ENCODE measurements at regions not wholly inside any gene's neighbourhood (a gene's known extent, or its start where the extent isn't known, plus 50 kb on each side); places are given as distances from the start of the nearest gene placed in this dataset.
"Not testable (repeated sequence)": the region's sequence is repeated elsewhere in the genome, so short reads cannot be mapped to it uniquely, and the experiment has no call there.

DNA sequence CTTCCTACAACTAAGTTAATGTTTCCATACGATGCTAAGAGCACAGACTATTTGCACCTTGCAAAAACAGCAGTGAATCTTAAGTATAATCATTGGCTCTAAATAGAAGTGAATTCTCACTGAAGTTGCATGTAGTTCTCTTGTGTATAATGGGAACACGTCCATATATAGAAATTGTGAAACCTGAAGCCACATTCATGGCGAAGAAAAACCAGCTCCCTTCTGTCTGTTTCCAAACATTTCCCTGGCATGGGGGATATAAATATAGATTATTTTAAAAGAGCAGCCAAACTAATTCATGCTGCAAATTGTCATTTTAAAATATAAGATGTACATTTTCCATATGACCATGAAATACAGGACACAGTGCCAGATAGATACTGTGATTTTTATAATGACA lies 71.1 kb downstream of the TRAM1L1 start:
- no peak for FAIRE-seq

DNA sequence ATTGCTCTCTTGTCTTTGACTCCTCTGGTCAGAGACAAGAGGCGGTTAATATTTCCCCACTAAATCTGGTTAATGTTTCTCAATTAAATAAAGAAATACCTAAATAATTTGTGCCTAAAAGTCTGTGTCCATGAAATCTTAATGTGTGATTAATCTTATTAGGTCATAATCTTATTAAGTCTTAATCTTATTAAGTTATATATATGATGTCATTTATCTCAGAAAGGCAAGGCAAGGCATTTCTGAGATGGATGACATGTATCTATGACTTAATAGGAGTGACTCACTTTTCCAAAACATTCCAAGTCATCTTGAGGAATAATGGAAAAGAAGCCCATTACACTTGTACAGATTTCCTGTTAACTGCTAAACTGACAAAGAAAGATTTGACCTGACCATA lies 74.7 kb downstream of the TRAM1L1 start:
- no peak for FAIRE-seq

DNA sequence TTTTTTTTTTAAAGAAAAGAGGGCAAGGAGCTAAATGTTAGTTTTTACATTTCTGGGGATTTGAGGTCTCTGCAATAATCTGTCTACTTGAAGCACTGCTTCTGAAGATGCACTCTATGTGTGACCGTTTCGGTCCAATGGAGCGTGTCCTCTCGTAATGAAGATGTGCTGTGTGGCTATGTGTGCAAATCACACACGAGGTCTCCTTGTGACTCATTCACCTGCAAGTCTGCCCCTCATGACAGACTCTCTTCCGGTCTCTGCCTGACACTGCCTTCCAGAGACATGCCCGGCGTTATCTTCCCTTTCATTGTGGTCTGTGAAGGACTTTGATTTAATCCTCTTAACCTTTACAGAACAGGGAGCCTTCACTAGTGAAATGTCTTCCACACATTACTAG lies 84.3 kb downstream of the TRAM1L1 start:
- FAIRE-seq, result no peak

DNA sequence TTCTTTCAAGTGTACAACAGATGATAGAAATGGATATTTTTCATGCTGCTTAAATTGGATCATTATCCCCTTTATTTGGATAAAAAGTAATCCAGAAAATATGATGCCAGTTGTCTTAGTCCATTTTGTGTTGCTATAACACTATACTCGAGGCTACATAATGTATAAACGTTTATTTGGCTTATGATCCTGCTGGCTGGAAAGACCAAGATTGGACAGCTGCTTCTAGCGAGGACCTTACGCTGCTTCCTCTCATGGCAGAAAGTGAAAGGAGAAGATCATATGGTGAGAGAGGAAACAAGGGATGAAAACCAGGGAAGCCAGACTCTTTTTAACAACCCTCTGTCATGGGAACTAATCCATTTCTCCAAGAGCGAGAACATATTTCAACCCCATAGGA lies 102.7 kb downstream of the TRAM1L1 start:
- no peak for FAIRE-seq

DNA sequence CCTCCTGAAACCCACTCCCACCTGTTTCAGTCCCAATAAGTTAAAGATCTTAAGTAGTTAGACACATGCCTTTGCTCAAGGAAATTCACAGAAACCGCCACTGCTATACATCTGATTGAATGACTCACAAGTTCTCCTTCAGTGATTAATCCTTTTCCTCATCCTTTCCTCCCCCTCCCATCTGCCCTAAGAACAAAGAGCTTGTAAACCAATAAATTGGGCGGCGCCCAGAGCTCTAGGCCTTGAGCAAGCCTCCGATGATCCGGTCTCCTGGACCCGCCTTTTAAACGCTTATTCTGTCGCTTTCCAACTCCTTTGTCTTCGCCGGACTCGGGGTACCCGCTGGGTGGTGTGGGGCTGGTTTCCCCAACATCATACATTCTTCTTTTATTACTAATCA lies 104.9 kb downstream of the TRAM1L1 start:
- FAIRE-seq, result not testable (repeated sequence)

DNA sequence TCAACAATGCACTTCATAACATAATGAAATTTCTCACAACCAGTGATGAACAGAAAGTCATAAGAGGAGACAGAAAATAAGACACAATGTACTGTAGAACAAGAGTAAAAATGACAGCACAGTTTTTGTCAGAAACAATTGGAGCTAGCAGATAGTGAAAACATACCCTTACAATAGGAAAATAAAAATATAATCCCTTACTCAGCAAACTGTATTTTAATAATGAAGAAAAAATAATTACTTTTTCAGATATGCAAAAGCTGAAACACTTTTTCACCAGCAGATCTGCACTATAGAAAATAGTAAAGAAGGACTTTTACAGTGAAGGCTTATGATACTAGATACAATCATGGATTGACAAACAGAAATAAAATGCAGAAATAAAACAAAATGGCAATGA lies 126.3 kb downstream of the TRAM1L1 start:
- no peak for FAIRE-seq

DNA sequence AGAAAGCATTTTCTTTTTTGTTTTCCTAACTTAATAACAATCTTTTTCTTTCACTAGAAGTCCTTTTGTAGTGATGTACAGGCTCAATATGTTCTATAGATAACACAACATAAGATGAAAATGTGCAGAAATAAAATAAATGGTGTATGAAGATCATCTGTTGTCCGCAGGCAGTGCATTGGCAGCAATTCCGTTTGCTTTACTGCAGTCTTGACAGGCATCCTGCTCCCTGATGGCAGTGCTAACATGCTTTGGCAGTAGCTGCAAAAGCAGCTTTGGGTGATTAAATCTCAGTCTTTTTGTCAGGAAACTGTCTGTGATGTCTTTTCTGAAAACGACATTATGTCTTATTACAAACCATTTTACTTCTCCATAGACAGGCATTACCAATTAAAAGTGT lies 131.4 kb downstream of the TRAM1L1 start:
- no peak for FAIRE-seq

DNA sequence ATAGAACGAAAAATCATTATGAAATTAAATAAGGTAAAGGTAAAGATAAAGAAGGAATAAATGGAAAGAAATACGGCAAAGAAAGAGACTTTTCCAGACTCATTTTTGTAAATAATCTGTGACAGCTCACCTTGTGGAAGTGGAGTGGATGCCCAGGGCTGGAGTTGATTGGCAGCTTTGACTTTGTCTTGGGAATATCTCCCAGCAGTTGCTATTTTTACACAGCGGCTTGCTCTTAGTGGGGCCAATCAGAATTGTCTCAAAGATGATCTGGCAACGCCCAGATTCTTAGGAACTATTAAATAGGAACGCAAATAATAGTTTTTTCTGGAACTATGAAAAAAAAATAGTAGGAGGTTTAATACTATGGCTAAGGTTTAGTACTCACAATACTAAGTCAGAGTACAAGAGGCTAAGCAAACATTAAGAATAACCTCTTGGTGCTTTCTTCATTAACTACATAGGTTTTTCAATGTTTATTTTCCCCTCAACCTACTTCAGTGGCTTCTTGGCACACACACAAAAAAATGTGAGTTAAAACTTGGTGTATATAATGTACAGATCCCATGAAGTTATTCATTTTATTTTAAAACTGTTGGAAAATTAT lies 132.7 kb downstream of the TRAM1L1 start:
- FAIRE-seq, result no peak

DNA sequence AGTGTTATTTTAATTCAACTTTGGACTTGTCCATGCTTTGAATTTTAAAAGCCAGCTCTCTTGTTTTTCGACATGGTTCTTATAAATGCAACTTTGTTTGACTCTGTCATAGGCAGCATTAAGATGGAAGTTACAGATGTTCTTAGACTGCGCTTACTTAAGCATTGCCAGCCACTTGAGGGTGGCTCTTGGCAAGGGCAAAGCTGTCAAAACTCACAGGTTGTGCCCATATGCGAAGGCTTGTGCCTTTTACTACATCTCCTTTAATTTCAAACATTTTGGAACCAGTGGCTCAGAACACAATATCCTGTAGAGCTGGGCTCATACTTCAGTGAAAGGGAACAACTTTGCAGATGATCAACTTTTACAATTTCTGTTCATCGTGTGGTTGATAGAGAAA lies 135.5 kb downstream of the TRAM1L1 start:
- no peak for FAIRE-seq

DNA sequence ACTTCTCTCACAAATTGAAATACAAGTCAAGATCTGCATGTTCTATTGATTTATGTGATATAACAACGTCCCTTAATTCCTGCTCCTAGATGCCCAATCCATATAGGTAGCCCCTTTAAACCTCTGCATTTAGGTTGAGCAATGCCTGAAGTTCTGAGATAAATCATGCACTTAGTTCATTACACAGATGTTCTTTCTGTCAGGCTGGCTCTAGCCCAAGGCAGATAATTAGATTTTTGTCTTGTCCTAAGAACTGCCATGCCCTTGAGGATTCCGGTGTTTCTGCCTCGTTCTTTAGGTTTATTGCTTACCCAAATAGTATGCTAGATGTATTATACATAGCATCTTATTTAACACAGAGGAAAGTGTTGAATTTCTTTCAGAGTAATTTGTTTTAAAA lies 143.1 kb downstream of the TRAM1L1 start:
- FAIRE-seq, result no peak

DNA sequence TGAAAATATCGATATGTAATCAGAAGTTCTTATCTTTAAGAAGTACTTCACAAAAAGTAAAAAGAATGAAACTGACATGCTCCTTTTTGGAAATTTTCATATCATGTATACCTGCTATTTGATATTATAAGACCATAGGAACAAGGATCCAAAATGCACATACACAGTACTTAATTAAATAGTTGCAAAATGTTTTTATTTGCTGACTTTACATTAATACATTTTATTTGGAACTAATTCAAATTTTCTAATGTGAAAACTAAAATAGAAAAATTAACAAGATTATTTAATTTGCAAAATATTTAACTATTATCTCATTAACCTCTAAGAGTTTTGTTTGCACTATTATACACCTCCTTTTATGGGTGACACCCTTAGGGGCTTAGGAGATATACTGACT lies 155.0 kb downstream of the TRAM1L1 start:
- no peak for FAIRE-seq

DNA sequence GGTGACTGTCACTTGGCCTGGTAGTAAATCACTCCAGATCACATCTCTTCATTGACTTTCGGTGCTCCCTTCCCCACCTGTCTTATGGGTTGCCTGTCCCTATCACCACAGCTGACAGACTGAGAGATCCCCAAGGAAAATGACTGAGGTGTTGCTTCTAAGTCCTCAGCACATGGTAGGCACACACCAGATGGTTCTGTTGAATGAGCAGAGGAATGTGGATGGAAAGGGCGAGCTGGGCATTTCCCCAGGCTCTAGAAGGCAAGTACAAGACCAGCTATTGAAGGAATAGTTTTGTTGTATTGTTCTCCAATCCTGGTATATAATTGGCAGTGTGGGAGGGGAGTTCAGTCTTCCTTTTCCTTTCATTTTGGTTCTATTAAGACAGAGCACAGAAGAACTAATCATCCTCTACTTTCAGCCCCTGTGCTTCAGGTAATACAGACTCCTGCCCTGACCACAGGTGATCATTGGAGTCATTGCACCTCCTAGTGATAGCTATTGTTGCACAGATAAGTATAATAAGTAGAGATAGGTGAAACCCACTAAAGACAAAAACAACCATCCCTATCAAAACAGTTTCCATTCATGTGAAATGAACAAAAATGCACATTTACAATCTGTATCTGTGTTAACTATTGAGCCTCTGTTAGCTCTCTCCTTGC lies 158.6 kb downstream of the TRAM1L1 start:
- FAIRE-seq, result no peak

DNA sequence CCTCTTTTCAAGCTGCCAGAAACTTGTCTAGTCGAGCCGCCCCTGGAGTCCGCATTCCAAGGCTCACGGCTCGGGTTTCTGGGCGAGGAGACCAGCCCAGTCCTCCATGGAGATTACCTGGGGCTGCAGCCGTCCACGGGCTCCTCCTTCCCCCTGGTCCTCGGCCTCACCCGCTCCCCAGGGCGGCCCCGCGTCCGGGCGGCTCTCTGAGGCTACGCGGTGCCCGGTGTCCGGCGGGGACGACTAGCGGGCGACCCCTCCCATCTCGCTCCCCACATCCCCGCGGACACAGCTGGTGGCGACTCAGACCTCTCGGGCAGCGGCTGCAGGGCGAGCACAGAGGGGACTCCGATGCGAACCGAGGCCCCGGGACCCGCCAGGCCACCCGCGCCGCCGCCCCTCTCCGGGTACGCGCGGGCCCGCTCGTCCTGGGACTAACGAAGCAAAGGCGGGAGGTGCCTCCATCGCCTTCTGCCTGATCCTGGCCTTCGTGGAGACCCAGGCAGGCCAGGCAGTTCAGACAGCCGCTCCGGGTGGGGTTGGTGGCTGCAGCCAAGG lies 159.4 kb downstream of the TRAM1L1 start:
- FAIRE-seq, result no peak

DNA sequence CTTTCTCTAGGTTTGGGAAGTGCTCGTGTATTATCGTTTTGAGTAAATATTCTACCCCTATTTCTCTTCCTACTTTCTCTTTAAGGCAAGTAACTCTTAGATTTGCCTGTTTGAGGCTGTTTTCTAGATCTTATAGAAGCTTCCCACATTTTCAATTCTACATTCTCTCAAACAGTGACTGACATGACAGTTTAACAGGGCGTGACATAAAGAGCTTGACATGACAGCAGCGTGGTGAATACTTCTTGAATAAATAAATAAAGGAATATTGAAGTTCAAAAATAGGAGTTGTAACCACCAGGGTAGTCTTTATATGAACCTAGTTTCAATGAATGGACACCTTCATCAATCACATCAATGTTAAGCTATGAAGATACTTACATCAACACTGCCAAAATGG lies 162.0 kb downstream of the TRAM1L1 start:
- no peak for FAIRE-seq

DNA sequence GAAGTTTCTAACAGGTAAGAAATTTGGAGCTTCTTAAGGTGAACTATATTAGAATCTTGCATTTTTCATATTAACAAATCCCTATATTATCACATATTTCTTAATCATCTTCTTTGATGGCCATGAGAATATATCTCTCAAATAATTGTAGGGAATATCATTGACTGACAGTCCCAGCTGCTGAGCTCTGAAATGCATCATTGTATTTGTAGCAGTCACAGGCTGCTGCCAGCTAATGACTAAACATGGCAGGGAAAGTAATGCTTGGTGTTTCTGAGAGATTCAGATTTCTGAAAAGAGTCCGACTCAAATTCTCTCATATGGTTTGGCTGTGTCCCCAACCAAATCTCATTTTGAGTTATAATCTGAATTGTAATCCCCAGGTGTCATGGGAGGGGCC lies 171.9 kb downstream of the TRAM1L1 start:
- FAIRE-seq, result no peak

DNA sequence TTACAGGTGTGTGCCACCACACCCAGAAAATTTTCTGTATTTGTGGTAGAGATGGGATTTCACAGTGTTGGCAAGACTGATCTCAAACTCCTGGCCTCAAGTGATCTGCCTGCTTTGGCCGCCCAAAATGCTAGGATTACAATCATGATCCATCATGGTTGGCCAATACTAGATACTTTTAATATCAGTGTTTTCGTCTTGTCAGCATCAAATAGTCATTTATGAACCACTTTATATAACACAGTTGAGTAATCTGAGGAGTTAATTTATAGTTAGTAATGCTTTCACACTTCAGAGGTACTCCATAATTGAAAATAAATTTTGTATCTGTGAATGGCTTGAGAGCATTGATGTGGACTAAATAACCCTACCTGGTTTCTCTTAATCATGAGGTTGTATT lies 178.6 kb downstream of the TRAM1L1 start:
- FAIRE-seq, result no peak

DNA sequence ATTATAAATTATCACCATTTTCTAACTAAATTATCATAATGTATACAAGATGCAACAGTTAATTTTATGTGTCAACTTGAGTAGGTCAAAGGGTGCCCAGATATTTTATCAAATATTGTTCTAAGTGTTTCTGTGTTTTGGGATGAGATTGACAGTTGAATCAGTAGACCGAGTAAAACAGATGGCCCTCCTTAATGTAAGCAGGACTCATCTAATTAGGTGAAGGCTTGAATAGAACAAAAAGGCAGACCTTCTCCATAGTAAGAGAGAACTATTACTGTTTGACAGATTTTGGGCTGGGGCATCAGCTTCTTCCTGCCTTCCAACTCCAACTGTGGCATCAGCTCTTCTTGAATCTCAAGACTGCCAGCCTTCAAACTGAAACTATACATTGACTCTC lies 185.8 kb downstream of the TRAM1L1 start:
- no peak for FAIRE-seq

DNA sequence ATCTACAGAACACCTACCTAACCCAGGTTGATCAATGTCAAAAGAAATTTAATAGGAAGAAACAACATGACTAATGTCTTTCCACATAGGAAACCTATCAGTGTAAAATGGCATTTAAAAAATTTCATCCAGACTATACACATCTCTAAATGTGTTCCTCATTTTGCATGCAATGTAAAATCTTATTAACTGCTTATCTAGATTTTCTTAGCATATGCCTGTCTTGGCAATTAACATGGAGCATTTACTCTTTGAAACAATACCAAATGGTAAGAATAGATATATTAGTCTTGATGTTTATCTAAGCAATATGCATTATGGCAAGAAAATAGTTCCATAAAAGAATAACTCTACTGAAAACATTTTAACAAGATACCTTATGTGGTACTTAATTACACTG lies 199.8 kb downstream of the TRAM1L1 start:
- no peak for FAIRE-seq

DNA sequence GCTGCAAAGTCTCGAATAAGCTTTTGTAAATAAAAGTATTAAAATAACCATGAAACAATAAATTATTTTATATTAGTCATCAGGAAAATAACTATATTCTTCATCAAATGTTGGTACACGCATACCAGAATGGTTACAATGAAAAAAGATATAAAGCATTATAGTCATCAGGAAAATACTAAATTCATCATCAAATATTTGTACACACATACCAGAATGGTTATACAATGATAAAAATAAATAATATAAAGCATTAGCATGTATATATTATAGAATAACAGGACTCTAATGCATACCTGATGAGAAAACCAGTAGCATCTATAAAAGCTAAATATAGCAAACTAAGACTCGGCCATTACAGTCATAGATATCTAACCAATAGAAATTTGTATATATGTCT lies 202.9 kb downstream of the TRAM1L1 start:
- FAIRE-seq, result no peak

DNA sequence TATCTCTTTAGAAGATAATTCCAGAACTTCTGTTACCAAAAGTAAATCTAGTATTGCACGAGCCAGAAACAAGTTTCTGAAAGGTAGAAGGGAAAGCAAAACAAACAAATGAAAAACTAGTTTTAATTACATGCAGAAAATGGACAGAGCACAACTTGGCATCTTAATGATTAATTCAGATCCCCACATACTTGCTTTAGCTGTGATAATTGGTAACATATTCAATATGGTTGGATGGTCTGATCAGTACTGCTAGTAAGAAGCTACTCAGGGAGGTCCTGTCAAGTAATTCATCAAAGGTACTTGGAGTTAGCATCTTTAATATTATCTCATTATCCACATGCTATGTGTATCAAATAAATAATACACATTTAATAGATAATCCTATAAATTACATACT lies 204.3 kb downstream of the TRAM1L1 start:
- FAIRE-seq, result no peak

DNA sequence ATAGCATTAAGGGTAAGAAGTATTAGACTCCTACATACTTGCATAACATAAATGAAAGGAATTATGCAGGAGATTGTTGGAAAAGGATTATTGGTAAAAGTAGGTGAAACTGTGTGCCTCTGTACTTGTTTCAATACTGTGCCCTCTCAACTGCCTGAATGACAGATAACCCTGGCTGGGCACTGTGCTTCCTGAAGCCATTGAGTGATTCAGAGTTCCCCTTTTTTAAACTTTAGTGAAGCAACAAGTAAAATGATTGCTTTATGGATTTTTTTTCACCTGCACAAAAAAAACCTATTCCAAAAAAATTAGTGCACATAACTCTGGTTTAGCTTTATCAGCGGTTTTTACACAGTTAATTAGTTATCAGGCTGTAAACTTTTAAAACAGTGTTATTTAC lies 204.8 kb downstream of the TRAM1L1 start:
- FAIRE-seq, result no peak

DNA sequence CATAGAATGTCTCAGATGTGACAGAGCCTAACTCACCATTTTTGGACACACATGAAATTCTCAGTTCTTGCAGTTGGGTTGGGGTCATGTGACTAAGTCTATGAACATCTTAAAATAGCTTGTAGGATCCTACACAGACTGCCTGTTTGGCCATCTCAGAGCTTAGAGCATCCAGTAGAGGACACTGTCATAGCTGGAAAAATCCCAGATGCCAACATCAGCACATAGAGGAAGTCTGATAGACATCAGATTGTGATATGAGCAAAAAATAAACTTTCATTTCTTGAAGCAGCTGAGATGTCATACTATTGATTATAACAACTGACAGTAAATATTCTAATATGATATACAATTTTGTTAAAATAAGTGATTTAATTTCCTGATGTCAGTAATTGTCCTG lies 207.1 kb downstream of the TRAM1L1 start:
- FAIRE-seq, result no peak

DNA sequence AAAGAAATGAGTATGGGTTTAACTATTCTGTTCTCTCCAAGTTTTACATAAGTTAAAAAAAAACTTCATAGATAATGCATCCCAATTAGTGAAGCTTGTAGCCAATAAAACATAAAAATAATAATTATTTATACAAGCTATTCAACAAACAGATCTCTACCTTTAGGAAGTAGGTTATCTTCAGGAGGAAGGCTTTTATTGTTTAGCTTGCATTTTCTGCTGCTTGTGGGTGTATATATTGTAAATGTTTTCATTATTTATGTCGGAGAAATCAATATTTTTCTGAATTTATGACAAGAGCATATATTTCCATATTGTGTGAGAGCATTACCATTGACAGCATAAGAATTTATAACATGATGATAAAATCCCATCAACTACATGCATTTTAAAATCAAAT lies 208.3 kb downstream of the TRAM1L1 start:
- no peak for FAIRE-seq

DNA sequence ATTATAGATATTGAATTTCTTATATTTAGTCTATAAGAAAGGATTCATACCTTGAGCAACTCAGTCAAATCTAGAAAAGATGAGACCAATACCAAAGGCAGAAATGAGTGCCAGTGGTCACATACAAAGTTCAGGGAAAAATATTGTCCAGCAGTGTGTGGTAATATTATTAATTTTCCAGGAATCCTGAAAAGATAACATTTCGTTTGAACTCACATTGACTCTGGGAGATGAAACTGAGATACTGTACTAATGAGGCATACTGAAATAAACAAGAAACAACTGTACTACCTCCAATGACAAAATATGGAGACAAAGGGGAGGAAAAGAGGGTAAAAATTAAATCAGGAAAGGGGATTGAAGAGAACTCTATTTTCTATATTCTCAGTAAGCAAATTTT lies 212.4 kb downstream of the TRAM1L1 start:
- no peak for FAIRE-seq

DNA sequence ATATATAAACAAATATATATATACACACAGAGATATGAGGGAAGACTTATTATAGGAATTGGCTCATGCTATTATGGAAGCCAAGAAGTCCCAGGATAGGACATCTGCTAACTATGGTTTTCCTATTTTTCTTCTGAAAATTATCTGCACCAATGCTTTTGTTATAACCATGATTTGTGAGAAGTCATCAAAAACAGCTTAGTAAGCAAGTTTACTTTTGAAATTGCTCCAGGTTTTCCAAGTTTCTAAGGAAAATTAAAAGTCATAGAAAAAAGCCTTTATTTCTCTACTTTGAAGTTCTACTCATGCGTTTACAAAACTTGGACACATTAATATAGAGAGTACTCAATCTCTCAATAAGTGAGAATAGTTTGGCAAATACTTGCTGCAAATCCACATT lies 213.1 kb downstream of the TRAM1L1 start:
- FAIRE-seq, result no peak
